ENCODE measurements at regions not wholly inside any gene's neighbourhood (a gene's known extent, or its start where the extent isn't known, plus 50 kb on each side); places are given as distances from the start of the nearest gene placed in this dataset.

DNA sequence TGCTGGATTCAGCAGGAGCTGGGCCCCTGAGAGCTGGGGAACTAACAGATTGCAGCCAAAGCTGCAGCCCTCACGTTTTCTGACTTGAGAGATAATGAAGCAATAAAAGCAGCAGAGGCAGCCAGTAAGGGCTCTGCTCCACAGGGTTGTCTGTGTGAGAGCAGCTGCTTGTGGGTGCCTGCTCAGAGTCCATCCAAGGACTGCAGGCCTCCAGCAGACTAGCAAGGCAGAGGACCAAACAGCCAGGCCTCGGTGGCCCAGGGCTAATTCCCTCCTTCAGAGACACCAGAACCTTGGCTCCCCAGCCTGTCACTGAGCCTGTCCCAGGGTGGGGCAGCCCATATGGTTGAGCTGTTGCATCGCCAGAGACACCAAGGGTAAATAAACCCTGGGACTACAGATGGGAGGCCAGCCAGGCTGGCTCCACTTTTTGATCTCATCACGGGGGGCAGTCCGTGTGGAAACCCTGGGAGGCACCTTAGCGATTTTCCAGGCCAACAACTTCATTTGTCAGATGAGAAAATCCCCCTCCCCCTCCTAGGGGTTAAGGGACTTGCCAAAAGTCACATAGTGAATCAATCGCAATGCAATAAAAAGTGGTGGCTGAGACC lies 229.2 kb downstream of the WDR11 start:
- no peak for TF ChIP-seq YY1 (IDR thresholded peaks at IDR 0.05; ENCODE audit: insufficient read depth, insufficient read length)
- no peak for TF ChIP-seq SUZ12 (IDR thresholded peaks at IDR 0.05; ENCODE audit: extremely low read depth, insufficient read depth, insufficient read length)
- TF ChIP-seq ZNF274 (IDR thresholded peaks at IDR 0.05; ENCODE audit: low read depth, low read length): no peak
- Histone ChIP-seq H3K4me1 (ENCODE audit: insufficient read depth, insufficient read length) (no peaks in the 10 kb centered on the region), H3K9me3 (ENCODE audit: insufficient read depth, low read length) (no peaks in the 10 kb centered on the region), H3K36me3 (ENCODE audit: insufficient read depth, insufficient read length, low read length) (no peaks in the 10 kb centered on the region), H3K9ac (ENCODE audit: insufficient read length, low read depth) (no peak overlapping the region), H3K4me3 (ENCODE audit: insufficient read length, low read depth) (no peak overlapping the region), H3K27me3 (ENCODE audit: insufficient read depth, insufficient read length) (peaks cover 4% of the 10 kb centered on the region)
- no peak for DNase-seq (ENCODE audit: low read depth, low spot score)

DNA sequence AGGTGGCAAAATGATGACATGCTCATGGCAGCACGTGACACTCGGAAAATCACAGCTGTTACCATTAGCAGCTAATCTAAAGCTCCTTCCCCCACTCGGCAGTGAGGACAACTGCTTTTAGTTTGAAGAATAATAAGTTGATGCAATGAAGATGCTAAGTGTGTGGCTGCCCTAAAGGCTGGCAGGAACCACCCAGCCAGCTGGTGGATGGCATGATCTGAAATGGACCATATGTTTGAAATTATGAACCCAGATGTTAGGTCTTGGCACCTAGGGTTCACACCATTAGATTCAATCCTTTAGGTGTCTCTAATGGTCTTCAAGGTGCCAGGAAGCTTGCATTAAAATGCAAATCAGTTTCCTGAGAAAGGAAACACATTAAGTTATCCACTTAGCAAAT lies 230.1 kb downstream of the WDR11 start:
- Histone ChIP-seq H3K4me1 (ENCODE audit: insufficient read depth, insufficient read length) (no peaks in the 10 kb centered on the region), H3K27me3 (ENCODE audit: insufficient read depth, insufficient read length) (no peaks in the 10 kb centered on the region), H3K4me3 (ENCODE audit: insufficient read length, low read depth) (no peak overlapping the region), H3K9me3 (ENCODE audit: insufficient read depth, low read length) (no peaks in the 10 kb centered on the region), H3K36me3 (ENCODE audit: insufficient read depth, insufficient read length, low read length) (no peaks in the 10 kb centered on the region), H3K9ac (ENCODE audit: insufficient read length, low read depth) (no peak overlapping the region)
- TF ChIP-seq YY1 (IDR thresholded peaks at IDR 0.05; ENCODE audit: insufficient read depth, insufficient read length) (no peak), SUZ12 (IDR thresholded peaks at IDR 0.05; ENCODE audit: extremely low read depth, insufficient read depth, insufficient read length) (no peak), ZNF274 (IDR thresholded peaks at IDR 0.05; ENCODE audit: low read depth, low read length) (no peak)
- no peak for DNase-seq (ENCODE audit: low read depth, low spot score)

DNA sequence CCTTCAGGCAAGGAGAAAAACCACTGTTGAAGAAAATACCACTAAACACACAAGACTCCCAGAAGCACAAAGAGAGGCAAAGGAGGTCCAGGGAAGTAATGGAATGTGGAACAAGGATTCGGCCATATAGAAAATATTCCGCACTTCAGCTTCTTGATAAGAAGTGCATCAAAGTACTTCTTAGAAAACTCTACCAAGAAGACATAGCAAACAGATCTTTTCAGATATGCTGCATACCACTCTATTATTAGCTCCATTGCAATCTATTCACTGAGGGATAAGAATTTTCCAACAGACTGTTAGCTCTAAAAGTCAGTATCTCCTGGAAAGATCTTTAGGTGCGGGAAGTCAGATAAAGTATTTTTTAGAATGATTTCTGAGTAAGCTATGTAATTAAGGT lies 231.8 kb downstream of the WDR11 start:
- H3K4me1 ChIP-seq (ENCODE audit: insufficient read depth, insufficient read length): no peaks in the 10 kb centered on the region
- no peak overlapping the region for H3K9ac ChIP-seq (ENCODE audit: insufficient read length, low read depth)
- H3K4me3 ChIP-seq (ENCODE audit: insufficient read length, low read depth): no peak overlapping the region
- H3K36me3 ChIP-seq (ENCODE audit: insufficient read depth, insufficient read length, low read length): no peaks in the 10 kb centered on the region
- no peak for TF ChIP-seq YY1 (IDR thresholded peaks at IDR 0.05; ENCODE audit: insufficient read depth, insufficient read length)
- no peak for TF ChIP-seq ZNF274 (IDR thresholded peaks at IDR 0.05; ENCODE audit: low read depth, low read length)
- TF ChIP-seq SUZ12 (IDR thresholded peaks at IDR 0.05; ENCODE audit: extremely low read depth, insufficient read depth, insufficient read length): no peak
- H3K27me3 ChIP-seq (ENCODE audit: insufficient read depth, insufficient read length): no peaks in the 10 kb centered on the region
- H3K9me3 ChIP-seq (ENCODE audit: insufficient read depth, low read length): no peaks in the 10 kb centered on the region
- no peak for DNase-seq (ENCODE audit: low read depth, low spot score)

DNA sequence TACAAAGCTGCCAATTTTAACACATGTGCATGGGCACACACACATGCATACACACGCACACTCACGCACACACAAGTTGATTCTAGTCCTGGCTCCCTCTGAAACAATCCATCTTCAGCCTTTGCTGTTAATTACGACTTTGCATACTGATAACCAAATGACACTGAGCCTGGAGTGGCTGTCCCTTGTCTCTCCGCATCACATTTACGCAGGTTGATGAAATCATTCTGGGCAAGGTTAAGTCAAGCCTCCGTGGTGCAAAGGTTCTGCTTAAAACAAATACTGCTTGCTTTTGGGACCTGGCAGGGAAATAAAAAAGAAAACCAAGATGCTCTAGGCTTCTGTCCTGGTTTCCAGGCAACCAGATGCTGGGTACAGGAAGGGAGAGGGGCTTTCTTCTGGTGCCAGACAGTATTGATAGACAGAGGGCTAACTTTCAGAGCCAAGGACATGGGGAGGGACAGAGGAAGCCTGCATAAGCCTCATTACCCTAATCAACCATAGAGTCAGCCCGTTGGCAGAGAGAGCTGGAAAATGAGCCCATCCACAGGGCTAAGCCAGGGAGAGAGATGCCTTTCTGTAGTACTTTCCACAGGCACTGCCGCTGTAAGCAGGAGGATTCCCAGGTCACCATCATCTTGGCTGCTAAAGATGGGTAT lies 233.0 kb downstream of the WDR11 start:
- Histone ChIP-seq H3K9me3 (ENCODE audit: insufficient read depth, low read length) (no peaks in the 10 kb centered on the region), H3K27me3 (ENCODE audit: insufficient read depth, insufficient read length) (no peaks in the 10 kb centered on the region), H3K36me3 (ENCODE audit: insufficient read depth, insufficient read length, low read length) (no peaks in the 10 kb centered on the region), H3K4me1 (ENCODE audit: insufficient read depth, insufficient read length) (no peaks in the 10 kb centered on the region), H3K9ac (ENCODE audit: insufficient read length, low read depth) (no peak overlapping the region), H3K4me3 (ENCODE audit: insufficient read length, low read depth) (no peak overlapping the region)
- DNase-seq (ENCODE audit: low read depth, low spot score): no peak
- no peak for TF ChIP-seq ZNF274 (IDR thresholded peaks at IDR 0.05; ENCODE audit: low read depth, low read length)
- no peak for TF ChIP-seq SUZ12 (IDR thresholded peaks at IDR 0.05; ENCODE audit: extremely low read depth, insufficient read depth, insufficient read length)
- no peak for TF ChIP-seq YY1 (IDR thresholded peaks at IDR 0.05; ENCODE audit: insufficient read depth, insufficient read length)

DNA sequence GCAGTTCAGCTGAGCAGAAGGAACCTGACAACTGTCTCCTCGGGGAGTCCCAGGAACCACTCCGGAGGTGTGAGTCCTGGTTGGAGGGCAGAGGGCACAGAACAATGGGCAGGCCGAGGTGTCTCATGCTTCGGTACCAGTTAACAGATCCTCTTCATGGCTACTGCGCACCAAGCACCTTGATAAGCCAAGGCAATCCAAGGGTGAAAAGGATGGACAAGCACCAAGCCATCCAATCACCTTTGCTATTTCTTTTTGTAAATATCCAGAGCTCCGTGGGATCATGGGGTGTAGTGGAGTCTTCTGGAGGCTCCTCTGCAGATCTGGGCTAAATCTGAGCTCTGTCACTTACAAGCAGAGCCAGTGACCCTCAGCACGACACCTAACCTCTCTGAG lies 233.5 kb downstream of the WDR11 start:
- no peak overlapping the region for H3K9ac ChIP-seq (ENCODE audit: insufficient read length, low read depth)
- H3K4me1 ChIP-seq (ENCODE audit: insufficient read depth, insufficient read length): no peaks in the 10 kb centered on the region
- no peak for TF ChIP-seq ZNF274 (IDR thresholded peaks at IDR 0.05; ENCODE audit: low read depth, low read length)
- no peak for TF ChIP-seq YY1 (IDR thresholded peaks at IDR 0.05; ENCODE audit: insufficient read depth, insufficient read length)
- no peak for TF ChIP-seq SUZ12 (IDR thresholded peaks at IDR 0.05; ENCODE audit: extremely low read depth, insufficient read depth, insufficient read length)

DNA sequence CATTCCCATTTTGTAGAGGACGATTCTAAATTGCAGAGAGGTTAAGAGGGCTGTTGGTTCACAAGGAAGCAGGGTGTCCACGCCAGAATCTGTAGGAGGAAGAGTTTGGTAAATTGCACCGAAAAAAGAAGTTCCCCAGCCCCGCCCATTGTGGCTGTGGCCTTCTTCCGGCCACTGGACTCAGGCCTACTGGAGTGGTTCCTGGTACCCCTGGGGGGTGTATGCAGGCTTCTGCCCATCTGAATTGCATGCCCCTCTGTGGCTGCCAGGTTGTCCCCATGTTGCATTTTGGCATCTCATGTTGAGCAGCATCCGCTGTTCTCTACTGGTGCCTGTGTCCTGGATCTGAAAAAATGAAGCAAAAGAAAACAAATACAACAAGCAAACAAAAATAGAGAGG lies 234.2 kb downstream of the WDR11 start:
- Histone ChIP-seq H3K4me3 (ENCODE audit: insufficient read length, low read depth) (no peak overlapping the region), H3K9ac (ENCODE audit: insufficient read length, low read depth) (no peak overlapping the region), H3K36me3 (ENCODE audit: insufficient read depth, insufficient read length, low read length) (no peaks in the 10 kb centered on the region), H3K4me1 (ENCODE audit: insufficient read depth, insufficient read length) (no peaks in the 10 kb centered on the region), H3K9me3 (ENCODE audit: insufficient read depth, low read length) (no peaks in the 10 kb centered on the region), H3K27me3 (ENCODE audit: insufficient read depth, insufficient read length) (no peaks in the 10 kb centered on the region)
- no peak for DNase-seq (ENCODE audit: low read depth, low spot score)
- no peak for TF ChIP-seq ZNF274 (IDR thresholded peaks at IDR 0.05; ENCODE audit: low read depth, low read length)
- no peak for TF ChIP-seq SUZ12 (IDR thresholded peaks at IDR 0.05; ENCODE audit: extremely low read depth, insufficient read depth, insufficient read length)
- no peak for TF ChIP-seq YY1 (IDR thresholded peaks at IDR 0.05; ENCODE audit: insufficient read depth, insufficient read length)

More for the DNA sequence above, 233.5 kb downstream of the WDR11 start:
- Histone ChIP-seq H3K27me3 (ENCODE audit: insufficient read depth, insufficient read length) (no peaks in the 10 kb centered on the region), H3K4me3 (ENCODE audit: insufficient read length, low read depth) (no peak overlapping the region), H3K36me3 (ENCODE audit: insufficient read depth, insufficient read length, low read length) (no peaks in the 10 kb centered on the region), H3K9me3 (ENCODE audit: insufficient read depth, low read length) (no peaks in the 10 kb centered on the region)
- DNase-seq (ENCODE audit: low read depth, low spot score): no peak

DNA sequence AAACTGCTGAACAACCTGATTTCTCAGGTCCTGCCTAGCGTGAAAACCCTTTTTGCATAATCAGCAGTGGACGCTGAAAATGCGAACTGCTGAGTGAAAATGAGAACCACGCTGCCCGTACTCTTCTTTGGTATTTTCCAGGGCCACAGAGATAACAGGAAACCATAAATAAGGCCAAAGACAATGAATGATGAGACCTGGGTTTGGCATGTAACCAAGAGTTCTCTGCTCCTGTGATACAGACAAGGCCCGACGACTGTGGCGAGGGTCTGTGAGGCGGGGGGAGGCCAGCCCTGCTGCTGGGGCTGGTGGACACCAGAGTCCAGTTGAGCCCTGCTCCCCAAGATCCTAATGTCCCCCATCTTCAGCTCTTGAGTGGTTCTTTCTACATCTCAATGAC lies 236.0 kb downstream of the WDR11 start:
- Histone ChIP-seq H3K4me1 (ENCODE audit: insufficient read depth, insufficient read length) (no peaks in the 10 kb centered on the region), H3K27me3 (ENCODE audit: insufficient read depth, insufficient read length) (no peaks in the 10 kb centered on the region), H3K4me3 (ENCODE audit: insufficient read length, low read depth) (no peak overlapping the region), H3K9ac (ENCODE audit: insufficient read length, low read depth) (no peak overlapping the region), H3K36me3 (ENCODE audit: insufficient read depth, insufficient read length, low read length) (no peaks in the 10 kb centered on the region), H3K9me3 (ENCODE audit: insufficient read depth, low read length) (no peaks in the 10 kb centered on the region)
- DNase-seq (ENCODE audit: low read depth, low spot score): no peak
- TF ChIP-seq SUZ12 (IDR thresholded peaks at IDR 0.05; ENCODE audit: extremely low read depth, insufficient read depth, insufficient read length) (no peak), YY1 (IDR thresholded peaks at IDR 0.05; ENCODE audit: insufficient read depth, insufficient read length) (no peak), ZNF274 (IDR thresholded peaks at IDR 0.05; ENCODE audit: low read depth, low read length) (no peak)
